PC-9 (cell line): ENCODE measurements at regions not wholly inside any gene's neighbourhood (a gene's known extent, or its start where the extent isn't known, plus 50 kb on each side); places are given as distances from the start of the nearest gene placed in this dataset.

ENCODE experiments used
- BruUV-seq: library from RNA; stranded (reverse); fragments of 400-500 nt; replicated peaks from 2 replicates; lab custom pipeline; 2021; lab: Mats Ljungman, UMichigan
- CTCF ChIA-PET: fragments of 300-600 bp; sonication (Branson Sonifier 250); formaldehyde crosslinking; loops from one replicate; lab custom pipeline; 2022; ENCODE audit warnings: antibody characterized with exemption; lab: Charles Lee
- POLR2A ChIA-PET: fragments of 300-600 bp; sonication (Branson Sonifier 250); formaldehyde crosslinking; loops from one replicate; lab custom pipeline; 2022; ENCODE audit warnings: antibody characterized with exemption; ENCODE audit not compliant: unreplicated experiment; lab: Charles Lee
- DNase-seq, 2 experiments: peaks; one replicate each; pipeline versions ENCODE4 v3.0.0 to v3.0.0-alpha.2; 2015 to 2022; ENCODE audit warnings: mixed read lengths in 1 of 2
- H2AFZ ChIP-seq: fragments of 200-600 bp; sonication (generic); 2 replicates; pipeline ENCODE4 v1.8.1; 2017; ENCODE audit warnings: antibody characterized with exemption
- H3F3A ChIP-seq: fragments of 200-600 bp; sonication (generic); 2 replicates; pipeline ENCODE4 v1.8.1; 2017; ENCODE audit warnings: antibody characterized with exemption, mild to moderate bottlenecking, low read depth; ENCODE audit not compliant: insufficient read depth
- H3K27ac ChIP-seq: fragments of 200-600 bp; sonication (generic); 2 replicates; pipeline ENCODE4 v1.6.1; 2016; ENCODE audit warnings: mixed run types
- H3K27me3 ChIP-seq: fragments of 200-600 bp; sonication (generic); 2 replicates; pipeline ENCODE4 v1.6.1; 2016; ENCODE audit warnings: low read depth, mixed run types; ENCODE audit not compliant: insufficient read depth
- H3K36me3 ChIP-seq: fragments of 200-600 bp; sonication (generic); 2 replicates; pipeline ENCODE4 v1.6.1; 2016; ENCODE audit warnings: low read depth, mixed run types
- H3K4me1 ChIP-seq: fragments of 200-600 bp; sonication (generic); replicated peaks from 2 replicates; pipeline ENCODE4 v1.6.1; 2016; ENCODE audit warnings: mixed run types; ENCODE audit not compliant: insufficient read depth
- H3K4me2 ChIP-seq: fragments of 200-600 bp; sonication (generic); 2 replicates; pipeline ENCODE4 v1.6.1; 2017; ENCODE audit warnings: mixed run types
- H3K4me3 ChIP-seq: fragments of 200-600 bp; sonication (generic); 2 replicates; pipeline ENCODE4 v1.6.1; 2016; ENCODE audit warnings: mixed run types
- H3K79me2 ChIP-seq: fragments of 200-600 bp; sonication (generic); 2 replicates; pipeline ENCODE4 v1.6.1; 2017; ENCODE audit warnings: low read depth, mixed run types
- H3K9me2 ChIP-seq: fragments of 200-600 bp; sonication (generic); 2 replicates; pipeline ENCODE4 v1.8.1; 2017; ENCODE audit warnings: mild to moderate bottlenecking; ENCODE audit not compliant: insufficient read depth
- H3K9me3 ChIP-seq: fragments of 200-600 bp; sonication (generic); 2 replicates; pipeline ENCODE4 v1.8.1; 2016; ENCODE audit warnings: low read depth; ENCODE audit not compliant: insufficient read depth
- H4K20me1 ChIP-seq: fragments of 200-600 bp; sonication (generic); 2 replicates; pipeline ENCODE4 v1.8.1; 2017; ENCODE audit not compliant: insufficient read depth
- EZH2 ChIP-seq: fragments of 200-600 bp; sonication (generic); IDR thresholded peaks from 2 replicates; pipeline ENCODE4 v1.8.0; 2017; ENCODE audit warnings: antibody characterized with exemption, low read depth
- intact Hi-C: fragments of 100-400 bp; cut with micrococcal nuclease; formaldehyde crosslinking; loops from one replicate; pipeline ENCODE4 v1.10.0; 2022; ENCODE audit not compliant: unreplicated experiment
- TF ChIP-seq, protein P1 (sequence below): fragments of 200-600 bp; sonication (generic); conservative IDR thresholded peaks from 2 replicates; pipeline ENCODE4 v1.6.1; 2017; ENCODE audit warnings: mixed run types, antibody characterized with exemption, mild to moderate bottlenecking, moderate library complexity

DNA sequence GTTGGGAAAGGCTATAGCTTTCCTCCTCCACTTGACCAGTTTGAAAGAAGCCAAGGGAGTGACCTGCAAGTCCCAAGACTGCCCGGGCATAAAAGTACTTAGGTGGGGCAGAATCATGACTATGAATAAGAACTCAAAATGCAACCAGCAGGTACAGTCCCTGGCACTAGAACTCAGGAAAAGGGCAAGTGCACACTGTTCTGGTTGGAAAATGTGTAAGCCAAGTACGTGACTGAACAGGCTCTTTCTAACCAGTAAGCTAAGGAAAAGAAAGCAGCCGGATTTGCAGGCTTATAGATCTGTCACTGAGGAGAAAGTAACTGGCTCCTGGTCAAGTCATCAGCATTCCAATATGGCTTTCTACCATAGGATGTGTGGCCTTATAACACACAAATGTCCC is 101.2 kb upstream of the SLC4A7 start:
- no TSS peak for BruUV-seq
- no peaks in the 10 kb centered on the region for H3K79me2 ChIP-seq
- no peaks in the 10 kb centered on the region for H3F3A ChIP-seq
- ChIA-PET POLR2A (no interaction called here), CTCF (no interaction called here)
- no peak overlapping the region for H3K27ac ChIP-seq
- H3K27me3 ChIP-seq = no peaks in the 10 kb centered on the region
- H3K36me3 ChIP-seq = no peaks in the 10 kb centered on the region
- H2AFZ ChIP-seq = no peak overlapping the region
- no peaks in the 10 kb centered on the region for H3K9me3 ChIP-seq
- H3K4me3 ChIP-seq = no peak overlapping the region
- no peak overlapping the region for H3K4me2 ChIP-seq
- 0 out of 2 replicates have a peak, but pooled peaks cover 7% of the 10 kb centered on the region for H3K4me1 ChIP-seq
- intact Hi-C loops = no loop called here
- no peak for TF ChIP-seq EZH2
- TF ChIP-seq, protein P1, sequence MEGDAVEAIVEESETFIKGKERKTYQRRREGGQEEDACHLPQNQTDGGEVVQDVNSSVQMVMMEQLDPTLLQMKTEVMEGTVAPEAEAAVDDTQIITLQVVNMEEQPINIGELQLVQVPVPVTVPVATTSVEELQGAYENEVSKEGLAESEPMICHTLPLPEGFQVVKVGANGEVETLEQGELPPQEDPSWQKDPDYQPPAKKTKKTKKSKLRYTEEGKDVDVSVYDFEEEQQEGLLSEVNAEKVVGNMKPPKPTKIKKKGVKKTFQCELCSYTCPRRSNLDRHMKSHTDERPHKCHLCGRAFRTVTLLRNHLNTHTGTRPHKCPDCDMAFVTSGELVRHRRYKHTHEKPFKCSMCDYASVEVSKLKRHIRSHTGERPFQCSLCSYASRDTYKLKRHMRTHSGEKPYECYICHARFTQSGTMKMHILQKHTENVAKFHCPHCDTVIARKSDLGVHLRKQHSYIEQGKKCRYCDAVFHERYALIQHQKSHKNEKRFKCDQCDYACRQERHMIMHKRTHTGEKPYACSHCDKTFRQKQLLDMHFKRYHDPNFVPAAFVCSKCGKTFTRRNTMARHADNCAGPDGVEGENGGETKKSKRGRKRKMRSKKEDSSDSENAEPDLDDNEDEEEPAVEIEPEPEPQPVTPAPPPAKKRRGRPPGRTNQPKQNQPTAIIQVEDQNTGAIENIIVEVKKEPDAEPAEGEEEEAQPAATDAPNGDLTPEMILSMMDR = no peak
- no peaks in the 10 kb centered on the region for H3K9me2 ChIP-seq
- DNase-seq = no peak
- no peaks in the 10 kb centered on the region for H4K20me1 ChIP-seq

DNA sequence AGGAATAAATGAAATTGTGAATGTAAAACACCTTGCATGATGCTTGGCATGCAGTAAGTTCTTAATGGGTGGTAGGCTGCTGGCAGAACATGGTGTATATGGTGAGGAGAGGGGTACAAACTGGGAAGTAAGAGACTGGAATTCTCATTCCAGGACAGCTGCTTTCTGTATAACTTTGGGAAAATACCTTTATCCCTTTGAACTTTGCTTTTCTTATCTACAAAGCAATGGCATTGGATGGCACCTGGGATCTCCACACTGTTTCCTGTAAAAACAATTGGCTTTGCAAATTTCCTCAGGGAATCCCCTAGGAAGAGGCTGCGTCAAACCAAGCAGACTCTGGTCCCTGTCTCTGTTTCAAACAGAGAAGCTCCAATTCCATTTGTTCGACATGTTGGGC is 100.7 kb upstream of the SLC4A7 start:
- no peaks in the 10 kb centered on the region for H3K36me3 ChIP-seq
- intact Hi-C loops = no loop called here
- no peaks in the 10 kb centered on the region for H3F3A ChIP-seq
- TF ChIP-seq, protein P1 = no peak
- no peak for TF ChIP-seq EZH2
- no peak overlapping the region for H3K4me2 ChIP-seq
- no peak for DNase-seq
- H3K9me3 ChIP-seq = no peaks in the 10 kb centered on the region
- H3K79me2 ChIP-seq = no peaks in the 10 kb centered on the region
- ChIA-PET POLR2A (no interaction called here), CTCF (no interaction called here)
- H3K27ac ChIP-seq = no peak overlapping the region
- H3K9me2 ChIP-seq = no peaks in the 10 kb centered on the region
- no peaks in the 10 kb centered on the region for H4K20me1 ChIP-seq
- H3K4me3 ChIP-seq = no peak overlapping the region
- no TSS peak for BruUV-seq
- H2AFZ ChIP-seq = no peak overlapping the region
- H3K4me1 ChIP-seq = 0 out of 2 replicates have a peak, but pooled peaks cover 2% of the 10 kb centered on the region
- no peaks in the 10 kb centered on the region for H3K27me3 ChIP-seq

DNA sequence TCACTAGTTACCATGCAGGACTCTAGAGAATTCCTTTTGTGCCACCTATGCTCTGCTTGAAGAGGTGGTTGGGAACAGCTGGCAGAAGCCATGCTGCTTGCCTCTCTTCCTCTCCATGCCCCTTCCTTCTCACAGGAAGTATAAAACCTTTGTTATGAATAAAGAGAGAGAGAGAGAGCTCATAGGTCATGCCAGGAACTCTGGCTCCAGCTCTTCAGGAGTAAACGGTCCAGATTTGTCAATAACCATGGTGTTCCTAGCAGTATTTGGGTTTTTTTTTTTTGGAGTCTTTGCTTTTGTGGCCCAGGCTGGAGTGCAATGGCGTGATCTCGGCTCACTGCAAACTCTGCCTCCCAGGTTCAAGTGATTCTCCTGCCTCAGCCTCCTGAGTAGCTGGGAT is 97.7 kb upstream of the SLC4A7 start:
- DNase-seq = no peak
- no peak overlapping the region for H3K4me2 ChIP-seq
- H3K9me3 ChIP-seq = no peaks in the 10 kb centered on the region
- no peaks in the 10 kb centered on the region for H3K9me2 ChIP-seq
- no peak overlapping the region for H2AFZ ChIP-seq
- BruUV-seq = no TSS peak
- ChIA-PET CTCF (no interaction called here), POLR2A (no interaction called here)
- TF ChIP-seq, protein P1 = no peak
- no peak for TF ChIP-seq EZH2
- no peaks in the 10 kb centered on the region for H4K20me1 ChIP-seq
- H3K36me3 ChIP-seq = no peaks in the 10 kb centered on the region
- H3K27ac ChIP-seq = no peak overlapping the region
- intact Hi-C loops = no loop called here
- no peaks in the 10 kb centered on the region for H3K79me2 ChIP-seq
- no peaks in the 10 kb centered on the region for H3F3A ChIP-seq
- H3K4me1 ChIP-seq = no peaks in the 10 kb centered on the region
- H3K4me3 ChIP-seq = no peak overlapping the region
- H3K27me3 ChIP-seq = no peaks in the 10 kb centered on the region
